Spinal cord (tissue), 9 donors: ENCODE measurements at regions not wholly inside any gene's neighbourhood (a gene's known extent, or its start where the extent isn't known, plus 50 kb on each side); places are given as distances from the start of the nearest gene placed in this dataset.

Experiments
- DNase-seq, 6 donors: peaks; one replicate each; pipeline versions ENCODE4 v3.0.0 to v3.0.0-alpha.2; 2013 to 2015; ENCODE audit warnings: low spot score in 6 of 6, low read depth in 4 of 6
- H3K27ac ChIP-seq: one replicate; pipeline ENCODE4 v1.5.1; 2013; ENCODE audit warnings: low read depth, low read length, control low read depth
- H3K27me3 ChIP-seq: one replicate; pipeline ENCODE4 v1.6.1; 2013; ENCODE audit warnings: low read length; ENCODE audit not compliant: control insufficient read depth, insufficient read depth
- H3K36me3 ChIP-seq: one replicate; pipeline ENCODE4 v1.6.1; 2013; ENCODE audit warnings: low read length; ENCODE audit not compliant: control insufficient read depth, insufficient read depth
- H3K4me1 ChIP-seq: one replicate; pipeline ENCODE4 v1.6.1; 2013; ENCODE audit warnings: low read length; ENCODE audit not compliant: control insufficient read depth, insufficient read depth
- H3K4me3 ChIP-seq: one replicate; pipeline ENCODE4 v1.5.1; 2013; ENCODE audit warnings: low read depth, low read length, control low read depth
- H3K9me3 ChIP-seq: one replicate; pipeline ENCODE4 v1.6.1; 2013; ENCODE audit warnings: low read length; ENCODE audit not compliant: control insufficient read depth, insufficient read depth
- WGBS: methylation state at CpG from one replicate; pipeline ENCODE4 v1.1.5; 2013; ENCODE audit warnings: missing lambda C conversion rate; ENCODE audit not compliant: insufficient coverage; 5-methylcytosine and 5-hydroxymethylcytosine counted together
- donor health status: healthy.

DNA sequence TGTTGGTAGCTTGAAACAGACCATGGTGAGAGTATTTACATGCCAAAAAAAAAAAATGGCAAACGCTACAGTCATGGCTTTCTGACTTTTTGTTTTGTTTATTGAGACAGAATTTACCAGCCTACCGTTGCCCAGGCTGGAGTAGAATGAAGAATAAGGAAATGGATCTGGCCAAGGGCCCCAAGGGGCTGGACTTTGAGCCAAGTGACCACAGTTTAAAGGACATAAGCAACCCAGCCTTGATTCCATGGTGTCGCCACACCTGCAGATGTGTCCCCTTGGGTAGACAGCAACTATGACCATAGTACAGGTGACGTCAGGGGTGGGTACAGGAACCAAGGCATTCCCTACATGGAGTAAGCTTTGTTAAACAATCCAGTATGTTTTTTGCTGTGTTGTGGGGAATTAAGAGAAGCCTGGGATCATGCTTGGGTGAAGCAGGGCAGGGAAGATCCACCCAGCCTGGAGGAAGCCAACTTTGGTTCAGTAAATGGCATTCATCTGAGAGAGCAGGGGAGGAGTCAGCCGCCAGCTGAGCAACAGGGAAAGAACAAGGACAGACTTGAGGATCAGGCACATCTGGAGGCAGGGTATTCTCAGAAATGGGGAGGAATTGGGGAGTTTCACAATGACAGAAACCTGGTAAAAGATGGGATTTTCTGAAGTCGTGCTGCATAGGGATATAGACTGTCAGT lies 110.3 kb upstream of the SH3BP4 start:
- DNase-seq, result no peak
- H3K27me3 ChIP-seq, result no peaks in the 10 kb centered on the region
- WGBS, result 71% methylated on average over 4 of the region's 6 CpGs

DNA sequence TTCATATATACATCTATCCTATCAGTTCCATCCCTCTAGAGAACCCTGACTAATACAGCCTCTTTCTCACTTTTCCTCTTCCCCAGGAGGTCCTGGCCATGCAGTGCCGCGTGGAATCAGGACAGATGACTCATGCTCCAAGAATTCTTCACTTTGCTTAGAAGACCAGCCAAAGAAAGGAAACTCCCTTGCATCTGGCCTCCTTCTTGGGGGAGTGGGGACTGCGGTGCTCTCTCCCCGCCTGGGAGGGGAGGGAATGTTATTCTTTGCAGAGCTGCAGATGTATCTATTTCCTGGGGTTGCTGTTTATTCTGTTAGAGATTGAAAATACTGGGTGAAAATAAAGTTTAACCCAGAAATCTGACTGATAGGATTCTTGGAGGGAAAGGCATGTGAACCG lies 111.5 kb upstream of the SH3BP4 start:
- no peaks in the 10 kb centered on the region for H3K9me3 ChIP-seq
- H3K27ac ChIP-seq, result peak overlapping the region; percentile 33
- H3K36me3 ChIP-seq, result no peaks in the 10 kb centered on the region
- peak in 2 of 6 donors; percentile 22 to 83 for DNase-seq
- H3K27me3 ChIP-seq, result no peaks in the 10 kb centered on the region
- H3K4me1 ChIP-seq, result peaks cover 6% of the 10 kb centered on the region
- H3K4me3 ChIP-seq, result no peak overlapping the region
- WGBS, result 33% methylated on average over 4 of the region's 5 CpGs

More for the DNA sequence above, 110.3 kb upstream of the SH3BP4 start:
- Histone ChIP-seq H3K36me3 (no peaks in the 10 kb centered on the region), H3K4me1 (peaks cover 9% of the 10 kb centered on the region), H3K9me3 (no peaks in the 10 kb centered on the region), H3K27ac (peak overlapping the region; percentile 7), H3K4me3 (no peak overlapping the region)

DNA sequence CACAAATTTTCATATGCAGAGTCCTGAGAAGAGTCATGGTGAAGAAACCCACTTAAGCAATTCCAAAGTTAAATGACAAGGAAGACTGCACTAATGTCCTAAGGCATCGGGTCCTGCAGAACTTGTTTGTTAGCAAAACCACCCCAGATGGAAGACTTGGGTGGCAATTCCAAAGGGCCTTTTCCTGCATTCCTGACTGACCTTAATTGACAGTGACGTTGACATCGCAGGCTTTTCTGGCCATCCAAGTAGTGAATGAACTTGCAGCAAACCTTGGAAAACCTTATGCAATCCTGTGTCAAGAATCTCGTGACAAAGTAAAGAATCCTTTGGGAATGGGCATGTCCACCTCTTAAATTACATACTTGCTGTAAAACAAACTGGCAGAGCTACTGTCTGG lies 112.5 kb upstream of the SH3BP4 start:
- Histone ChIP-seq H3K27ac (no peak overlapping the region), H3K4me1 (peaks cover 6% of the 10 kb centered on the region), H3K9me3 (no peaks in the 10 kb centered on the region), H3K4me3 (no peak overlapping the region), H3K36me3 (no peaks in the 10 kb centered on the region), H3K27me3 (no peaks in the 10 kb centered on the region)
- 74% methylated on average over 3 of the region's 4 CpGs for whole genome bisulfite sequencing
- no peak for DNase-seq

DNA sequence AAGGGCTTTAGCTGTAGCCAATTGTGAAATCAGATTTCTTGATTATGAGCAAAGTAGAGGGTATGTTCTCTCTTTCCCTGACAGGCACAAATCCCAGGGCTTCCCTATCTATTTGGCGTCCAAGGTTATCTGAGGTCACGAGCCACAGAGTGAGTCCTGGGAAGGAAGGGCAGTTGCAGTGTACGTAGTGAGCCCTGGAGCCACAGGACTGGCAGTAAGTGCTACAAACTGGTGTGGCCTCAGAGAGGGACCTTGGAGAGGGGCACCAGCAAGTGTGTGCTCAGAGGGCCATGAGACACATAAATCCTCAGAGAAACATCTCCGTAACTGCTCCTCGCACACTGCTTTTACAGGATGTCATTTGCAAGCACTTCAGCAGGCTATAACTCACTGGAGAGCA lies 115.5 kb upstream of the SH3BP4 start:
- H3K36me3 ChIP-seq, result no peaks in the 10 kb centered on the region
- no peak overlapping the region for H3K27ac ChIP-seq
- WGBS, result 63% methylated on average over 3 of the region's 5 CpGs
- H3K4me1 ChIP-seq, result peaks cover 3% of the 10 kb centered on the region
- DNase-seq, result peak in 1 of 6 donors; percentile 63
- no peaks in the 10 kb centered on the region for H3K27me3 ChIP-seq
- no peak overlapping the region for H3K4me3 ChIP-seq
- H3K9me3 ChIP-seq, result no peaks in the 10 kb centered on the region

DNA sequence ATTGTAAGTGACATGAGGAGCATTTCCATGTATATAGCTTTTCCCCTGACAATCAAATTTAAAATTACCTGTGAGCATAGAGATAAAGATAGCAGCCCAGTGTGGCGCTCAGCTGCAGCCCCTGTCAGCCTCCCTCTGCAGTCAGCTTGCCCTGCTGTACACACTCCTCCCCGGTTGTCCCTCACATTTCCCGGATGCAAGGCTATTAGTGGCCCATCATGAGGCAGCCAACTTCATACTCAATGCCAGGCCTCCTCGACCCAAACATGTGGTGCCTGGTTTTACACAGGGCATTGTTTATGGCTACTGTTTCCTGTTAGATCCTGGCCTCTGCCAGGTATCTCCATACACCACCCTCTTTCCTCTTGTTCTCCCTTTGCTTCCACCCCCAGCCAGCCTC lies 116.1 kb upstream of the SH3BP4 start:
- no peaks in the 10 kb centered on the region for H3K9me3 ChIP-seq
- no peak overlapping the region for H3K4me3 ChIP-seq
- DNase-seq, result no peak
- H3K27me3 ChIP-seq, result no peaks in the 10 kb centered on the region
- H3K4me1 ChIP-seq, result peaks cover 3% of the 10 kb centered on the region
- H3K36me3 ChIP-seq, result no peaks in the 10 kb centered on the region
- H3K27ac ChIP-seq, result no peak overlapping the region
- 79% methylated on average over 4 of the region's 4 CpGs for WGBS

DNA sequence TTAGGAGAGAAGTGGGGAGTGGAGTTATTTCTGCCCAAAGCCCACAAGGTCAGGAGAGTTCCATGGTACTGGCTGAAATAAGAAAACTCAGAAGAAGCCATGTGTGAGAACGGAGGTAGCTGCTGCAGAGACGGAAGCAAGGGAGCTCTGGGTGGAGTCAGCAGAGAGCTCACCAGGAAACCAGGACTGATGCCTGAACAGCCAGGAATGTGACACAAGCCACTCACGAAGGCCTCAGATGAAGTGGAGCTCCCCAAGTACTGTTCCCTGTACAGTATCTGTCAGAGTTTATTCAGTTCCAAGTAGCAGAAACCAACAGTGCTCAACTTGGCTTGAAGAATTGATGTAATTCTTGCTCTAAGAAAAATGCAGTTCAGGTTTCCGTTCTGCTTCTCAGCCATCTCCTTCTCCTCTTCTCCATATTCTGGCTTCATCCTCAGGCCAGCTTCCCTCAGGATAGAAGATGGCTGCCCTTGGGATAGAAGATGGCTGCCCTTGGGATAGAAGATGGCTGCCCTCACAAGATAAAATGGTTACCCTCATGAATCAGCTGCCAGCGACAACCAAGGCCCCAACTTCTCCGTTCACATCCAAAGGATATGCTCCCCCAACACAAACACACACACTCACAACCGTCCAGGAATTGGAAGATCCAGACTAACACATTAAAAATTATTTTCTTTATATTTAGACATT lies 117.4 kb upstream of the SH3BP4 start:
- no peaks in the 10 kb centered on the region for H3K4me1 ChIP-seq
- no peaks in the 10 kb centered on the region for H3K9me3 ChIP-seq
- no peaks in the 10 kb centered on the region for H3K27me3 ChIP-seq
- H3K36me3 ChIP-seq, result no peaks in the 10 kb centered on the region
- H3K4me3 ChIP-seq, result no peak overlapping the region
- WGBS, result 90% methylated on average over 3 of the region's 7 CpGs
- DNase-seq, result no peak
- no peak overlapping the region for H3K27ac ChIP-seq

DNA sequence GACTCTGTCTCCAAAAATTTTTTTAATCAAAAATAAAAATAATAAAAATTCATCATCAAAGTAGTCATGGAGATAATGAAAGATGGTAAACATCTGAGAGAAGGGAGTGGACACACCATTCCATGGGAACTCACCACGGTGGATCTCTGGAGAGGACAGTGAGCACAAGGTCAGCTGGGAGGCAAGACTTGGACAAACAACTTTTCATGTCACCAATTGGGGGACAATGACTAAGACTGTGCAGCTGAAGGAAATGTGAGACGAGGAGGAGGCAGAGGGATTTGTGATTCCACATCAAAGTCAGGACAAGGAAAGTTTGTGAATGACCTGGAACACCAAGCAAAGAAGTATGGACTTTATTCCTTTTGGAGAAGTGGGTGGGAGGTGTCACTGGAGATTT lies 121.0 kb upstream of the SH3BP4 start:
- DNase-seq, result no peak
- no peaks in the 10 kb centered on the region for H3K27me3 ChIP-seq
- H3K4me1 ChIP-seq, result no peaks in the 10 kb centered on the region
- H3K27ac ChIP-seq, result no peak overlapping the region
- H3K4me3 ChIP-seq, result no peak overlapping the region
- H3K36me3 ChIP-seq, result no peaks in the 10 kb centered on the region
- no peaks in the 10 kb centered on the region for H3K9me3 ChIP-seq
- 100% methylated on average over 1 of the region's 2 CpGs for WGBS

DNA sequence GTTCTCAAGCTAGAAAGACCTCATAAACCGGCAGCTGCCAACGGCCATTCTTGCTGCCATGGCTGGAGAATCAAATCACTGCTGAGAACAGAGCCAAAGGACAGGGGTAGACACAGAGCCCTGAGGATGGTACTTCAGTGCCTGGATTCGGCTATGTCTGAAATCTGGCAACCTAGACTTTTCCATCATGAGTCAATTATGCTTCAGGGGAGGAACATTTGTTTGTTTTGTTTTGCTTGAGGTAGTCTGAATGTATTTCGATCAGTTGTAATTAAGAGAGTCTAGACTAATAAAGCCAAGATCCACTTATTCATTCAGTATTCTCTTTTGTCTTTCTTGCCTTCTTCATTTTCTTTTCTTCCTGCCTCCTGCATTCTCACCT lies 122.8 kb upstream of the SH3BP4 start:
- DNase-seq, result peak in 1 of 6 donors; percentile 46
- H3K27me3 ChIP-seq, result no peaks in the 10 kb centered on the region
- no peaks in the 10 kb centered on the region for H3K36me3 ChIP-seq
- no peaks in the 10 kb centered on the region for H3K4me1 ChIP-seq
- 52% methylated on average over 2 of the region's 4 CpGs for WGBS
- no peak overlapping the region for H3K4me3 ChIP-seq
- H3K9me3 ChIP-seq, result no peaks in the 10 kb centered on the region
- H3K27ac ChIP-seq, result no peak overlapping the region

DNA sequence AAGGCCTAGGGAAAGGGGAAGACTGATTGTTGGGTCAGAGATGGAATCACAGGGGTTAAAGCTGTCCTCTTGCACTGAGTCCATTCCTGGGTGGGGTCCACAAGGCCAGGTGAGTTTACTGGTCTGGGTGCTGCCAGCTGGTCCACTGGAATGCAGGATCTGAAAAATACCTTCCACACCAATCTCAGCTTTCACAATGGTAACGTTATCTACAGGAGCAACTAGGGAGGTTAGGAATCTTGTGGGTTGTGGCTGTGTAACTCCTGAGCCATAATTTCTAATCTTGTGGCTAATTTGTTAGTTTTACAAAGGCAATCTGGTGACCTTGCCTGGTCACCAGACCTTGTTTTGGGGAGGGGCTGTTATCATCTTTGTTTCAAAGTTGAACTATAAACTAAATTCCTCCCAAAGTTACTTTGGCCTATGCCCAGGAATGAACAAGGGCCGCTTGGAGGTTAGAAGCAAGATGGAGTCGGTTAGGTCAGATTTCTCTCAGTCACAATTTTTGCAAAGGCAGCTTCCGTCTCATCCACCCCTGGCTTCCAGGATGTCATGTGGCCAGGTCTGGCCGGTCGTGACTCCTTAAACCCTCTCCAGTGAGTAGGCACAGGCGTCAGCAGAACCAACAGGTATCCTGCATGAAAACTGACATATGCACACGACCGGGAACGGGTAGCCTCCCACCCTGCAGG lies 123.3 kb upstream of the SH3BP4 start:
- H3K9me3 ChIP-seq, result no peaks in the 10 kb centered on the region

More for the DNA sequence above, 123.3 kb upstream of the SH3BP4 start:
- Histone ChIP-seq H3K4me1 (no peaks in the 10 kb centered on the region), H3K27me3 (no peaks in the 10 kb centered on the region), H3K27ac (no peak overlapping the region), H3K36me3 (no peaks in the 10 kb centered on the region), H3K4me3 (no peak overlapping the region)
- WGBS, result 88% methylated on average over 7 of the region's 10 CpGs
- DNase-seq, result no peak
